Activated T-helper 1 cell treated with Interleukin-2 at 50 U/mL for 16 hours (primary cell): ENCODE measurements at regions not wholly inside any gene's neighbourhood (a gene's known extent, or its start where the extent isn't known, plus 50 kb on each side); places are given as distances from the start of the nearest gene placed in this dataset.
"Not testable (repeated sequence)": the region's sequence is repeated elsewhere in the genome, so short reads cannot be mapped to it uniquely, and the experiment has no call there.

ENCODE experiments used
- DNase-seq: peaks from one replicate; pipeline ENCODE4 v3.0.0-alpha.2; 2020; ENCODE audit warnings: low read depth

GRCh38 chr18:38290229-38290628 is 724.6 kb upstream of the CELF4 start:
- no peak for DNase-seq

- no peak for DNase-seq
These were observed 719.4 kb upstream of the CELF4 start for GRCh38 chr18:38284972-38285371.

GRCh38 chr18:38263066-38263465 is 697.5 kb upstream of the CELF4 start:
- DNase-seq, result no peak

GRCh38 chr18:38262661-38263060 is 697.1 kb upstream of the CELF4 start:
- DNase-seq, result no peak

- DNase-seq, result no peak
These were observed 692.1 kb upstream of the CELF4 start for GRCh38 chr18:38257661-38258060.

- DNase-seq, result no peak
These were observed 690.8 kb upstream of the CELF4 start for GRCh38 chr18:38256366-38256765.

- no peak for DNase-seq
These were observed 685.4 kb upstream of the CELF4 start for GRCh38 chr18:38250971-38251370.

GRCh38 chr18:38244480-38244879 is 678.9 kb upstream of the CELF4 start:
- no peak for DNase-seq

- DNase-seq, result no peak
These were observed 677.7 kb upstream of the CELF4 start for GRCh38 chr18:38243291-38243690.

- DNase-seq, result no peak
These were observed 676.1 kb upstream of the CELF4 start for GRCh38 chr18:38241736-38242135.

GRCh38 chr18:38241216-38241615 is 675.6 kb upstream of the CELF4 start:
- no peak for DNase-seq

- DNase-seq, result no peak
These were observed 674.0 kb upstream of the CELF4 start for GRCh38 chr18:38239606-38240005.

- no peak for DNase-seq
These were observed 672.2 kb upstream of the CELF4 start for GRCh38 chr18:38237796-38238195.

GRCh38 chr18:38221476-38222100 is 656.0 kb upstream of the CELF4 start:
- no peak for DNase-seq

- no peak for DNase-seq
These were observed 633.4 kb upstream of the CELF4 start for GRCh38 chr18:38198956-38199355.

GRCh38 chr18:38198526-38198925 is 632.9 kb upstream of the CELF4 start:
- no peak for DNase-seq

- DNase-seq, result no peak
These were observed 620.9 kb upstream of the CELF4 start for GRCh38 chr18:38186491-38186890.

GRCh38 chr18:38174594-38174993 is 609.0 kb upstream of the CELF4 start:
- DNase-seq, result no peak

GRCh38 chr18:38174173-38174572 is 608.6 kb upstream of the CELF4 start:
- DNase-seq, result no peak

GRCh38 chr18:38170845-38171244 is 605.2 kb upstream of the CELF4 start:
- DNase-seq, result no peak

GRCh38 chr18:38167623-38168022 is 602.0 kb upstream of the CELF4 start:
- no peak for DNase-seq

GRCh38 chr18:38153116-38153515 is 587.5 kb upstream of the CELF4 start:
- not testable (repeated sequence) for DNase-seq

- DNase-seq, result no peak
These were observed 551.1 kb upstream of the CELF4 start for GRCh38 chr18:38116716-38117115.

GRCh38 chr18:38115201-38115600 is 549.6 kb upstream of the CELF4 start:
- no peak for DNase-seq

- no peak for DNase-seq
These were observed 521.9 kb upstream of the CELF4 start for GRCh38 chr18:38087538-38087937.
